Panc1 (cell line): ENCODE measurements at regions not wholly inside any gene's neighbourhood (a gene's known extent, or its start where the extent isn't known, plus 50 kb on each side); places are given as distances from the start of the nearest gene placed in this dataset.

Experiments used
- ATAC-seq: fragments of 200-7000 bp; cut with Tn5 transposase; 2 replicates; pipeline ENCODE4 v1.9.1; 2020; ENCODE audit warnings: mild to moderate bottlenecking, moderate library complexity
- BruUV-seq: library from RNA; stranded (reverse); fragments of 400-500 nt; replicated peaks from 2 replicates; lab custom pipeline; 2021; lab: Mats Ljungman, UMichigan
- CTCF ChIA-PET: fragments of 300-600 bp; sonication (Branson Sonifier 250); formaldehyde crosslinking; loops from one replicate; lab custom pipeline; 2022; ENCODE audit warnings: antibody characterized with exemption; lab: Charles Lee
- POLR2A ChIA-PET: fragments of 300-600 bp; sonication (Branson Sonifier 250); formaldehyde crosslinking; loops from one replicate; lab custom pipeline; 2022; ENCODE audit warnings: antibody characterized with exemption; lab: Charles Lee
- DNase-seq: peaks from one replicate; pipeline ENCODE4 v3.0.0-alpha.2; 2010; ENCODE audit warnings: low read depth, low spot score
- H3K27ac ChIP-seq: 2 replicates; pipeline ENCODE4 v1.5.1; 2011; ENCODE audit warnings: mild to moderate bottlenecking, low read length, inconsistent platforms
- H3K27me3 ChIP-seq: fragments of 200-500 bp; sonication (Bioruptor generic); 2 replicates; pipeline ENCODE4 v1.6.0; 2014; ENCODE audit warnings: low read length, inconsistent platforms; ENCODE audit not compliant: control insufficient read depth, insufficient read depth
- H3K36me3 ChIP-seq: fragments of 200-500 bp; sonication (Bioruptor generic); 2 replicates; pipeline ENCODE4 v1.5.1; 2014; ENCODE audit warnings: inconsistent platforms, mild to moderate bottlenecking, low read length, moderate library complexity; ENCODE audit not compliant: control insufficient read depth, insufficient read depth
- H3K4me1 ChIP-seq: 2 replicates; pipeline ENCODE4 v1.5.1; 2011; ENCODE audit warnings: inconsistent platforms, mild to moderate bottlenecking, low read length, moderate library complexity; ENCODE audit not compliant: control insufficient read depth, insufficient read depth
- H3K4me3 ChIP-seq, 2 experiments: 2 replicates each; pipeline ENCODE4 v1.5.1; 2011 to 2012; ENCODE audit warnings: low read depth in 2 of 2, low read length in 2 of 2, mild to moderate bottlenecking in 2 of 2, inconsistent platforms in 1 of 2, moderate library complexity in 1 of 2
- H3K9me3 ChIP-seq: fragments of 200-500 bp; sonication (Bioruptor generic); 2 replicates; pipeline ENCODE4 v1.5.1; 2014; ENCODE audit warnings: low read depth, mild to moderate bottlenecking, inconsistent platforms, low read length, moderate library complexity; ENCODE audit not compliant: control insufficient read depth, insufficient read depth
- CTCF ChIP-seq: fragments of 450-650 bp; IDR thresholded peaks from 2 replicates; pipeline ENCODE4 v1.5.1; 2017; ENCODE audit warnings: mild to moderate bottlenecking
- POLR2AphosphoS5 ChIP-seq: IDR thresholded peaks from 2 replicates; pipeline ENCODE4 v1.6.1; 2012; ENCODE audit warnings: mild to moderate bottlenecking, low read depth, low read length, moderate library complexity
- REST ChIP-seq, 2 experiments: IDR thresholded peaks; 2 replicates each; pipeline ENCODE4 v1.6.1; 2011 to 2012; ENCODE audit warnings: low read depth in 2 of 2, control low read depth in 1 of 2, low read length in 1 of 2, mild to moderate bottlenecking in 1 of 2, moderate library complexity in 1 of 2; ENCODE audit not compliant: insufficient read depth in 1 of 2
- SIN3A ChIP-seq: IDR thresholded peaks from 2 replicates; pipeline ENCODE4 v1.6.1; 2012; ENCODE audit warnings: low read depth, mild to moderate bottlenecking, low read length, moderate library complexity, borderline replicate concordance; ENCODE audit not compliant: insufficient read depth
- TCF7L2 ChIP-seq: IDR thresholded peaks from 2 replicates; pipeline ENCODE4 v1.6.1; 2011; ENCODE audit warnings: mild to moderate bottlenecking, low read depth, low read length, inconsistent platforms
- in situ Hi-C: cut with HindIII; loops from 2 replicates; pipeline ENCODE4 v1.10.0; 2016; ENCODE audit warnings: low sequenced_read_pairs, low pct_unique_long_range_greater_than_20kb
- intact Hi-C: fragments of 100-400 bp; cut with micrococcal nuclease; formaldehyde crosslinking; loops from one replicate; pipeline ENCODE4 v1.10.0; 2022; ENCODE audit not compliant: unreplicated experiment

GRCh38 chr7:47091141-47091540, 490.8 kb downstream of the TNS3 start:
- no peak overlapping the region for H3K4me3 ChIP-seq
- CTCF ChIA-PET = no interaction called here
- H3K27me3 ChIP-seq = no peaks in the 10 kb centered on the region
- DNase-seq (no peak), ATAC-seq (no peak)
- no TSS peak for BruUV-seq
- in situ Hi-C loops = no loop called here
- TF ChIP-seq TCF7L2 (no peak), SIN3A (no peak), POLR2AphosphoS5 (no peak), CTCF (no peak), REST (IDR thresholded peaks at IDR 0.05; ENCODE audit: insufficient read depth in 1 of 2, low read depth in 2 of 2, low read length in 1 of 2) (no peak)
- no peaks in the 10 kb centered on the region for H3K9me3 ChIP-seq
- POLR2A ChIA-PET = no interaction called here
- no peaks in the 10 kb centered on the region for H3K4me1 ChIP-seq
- intact Hi-C loops = loop anchor here (10.0 kb wide), 1 partner anchor 736 kb away; no protein-coding TSS in a partner anchor
- H3K27ac ChIP-seq = no peak overlapping the region
- H3K36me3 ChIP-seq = no peaks in the 10 kb centered on the region

- Histone ChIP-seq H3K27me3 (no peaks in the 10 kb centered on the region), H3K9me3 (no peaks in the 10 kb centered on the region), H3K4me1 (no peaks in the 10 kb centered on the region), H3K4me3 (no peak overlapping the region), H3K36me3 (no peaks in the 10 kb centered on the region), H3K27ac (no peak overlapping the region)
- intact Hi-C loops = no loop called here
- CTCF ChIA-PET = no interaction called here
- DNase-seq = no peak
- in situ Hi-C loops = no loop called here
- no peak for ATAC-seq
- no TSS peak for BruUV-seq
- TF ChIP-seq TCF7L2 (no peak), SIN3A (no peak), POLR2AphosphoS5 (no peak), CTCF (no peak)
- POLR2A ChIA-PET = no interaction called here
Measured at GRCh38 chr7:47089461-47089860, 492.4 kb downstream of the TNS3 start.
